Spleen (tissue), 11 donors: ENCODE measurements at regions not wholly inside any gene's neighbourhood (a gene's known extent, or its start where the extent isn't known, plus 50 kb on each side); places are given as distances from the start of the nearest gene placed in this dataset.
"Not testable (repeated sequence)": the region's sequence is repeated elsewhere in the genome, so short reads cannot be mapped to it uniquely, and the experiment has no call there.

Source experiments
- DNase-seq: peaks from one replicate; pipeline ENCODE4 v3.0.0-alpha.2; 2020
- H3K27ac ChIP-seq, 8 donors: fragments of 200-600 bp; sonication (generic) in 7 of 8; 1 replicate in 4 of 8; 2 replicates in 4 of 8; pipeline versions ENCODE4 v1.5.0 to v1.8.0; 2016 to 2021; ENCODE audit warnings: inconsistent platforms in 4 of 8, mild to moderate bottlenecking in 4 of 8, moderate library complexity in 1 of 8
- H3K27me3 ChIP-seq, 7 donors: fragments of 200-600 bp; sonication (generic) in 6 of 7; replicated peaks in 1 of 7; 1 replicate in 4 of 7; 2 replicates in 3 of 7; pipeline versions ENCODE4 v1.5.0 to v1.8.0; 2016 to 2021; ENCODE audit warnings: inconsistent platforms in 3 of 7, mild to moderate bottlenecking in 1 of 7
- H3K36me3 ChIP-seq, 6 donors: fragments of 200-600 bp; sonication (generic) in 5 of 6; 1 replicate in 4 of 6; 2 replicates in 2 of 6; pipeline versions ENCODE4 v1.5.0 to v1.8.0; 2016 to 2021; ENCODE audit warnings: inconsistent platforms in 2 of 6
- H3K4me1 ChIP-seq, 6 donors: fragments of 200-600 bp; sonication (generic) in 5 of 6; 1 replicate in 3 of 6; 2 replicates in 3 of 6; pipeline versions ENCODE4 v1.5.0 to v1.8.0; 2016 to 2021; ENCODE audit warnings: inconsistent platforms in 3 of 6
- H3K4me3 ChIP-seq, 8 donors: fragments of 200-600 bp; sonication (generic) in 7 of 8; 1 replicate in 4 of 8; 2 replicates in 4 of 8; pipeline versions ENCODE4 v1.5.0 to v1.8.0; 2016 to 2021; ENCODE audit warnings: inconsistent platforms in 4 of 8, mild to moderate bottlenecking in 4 of 8, moderate library complexity in 2 of 8
- H3K9me3 ChIP-seq, 8 donors: fragments of 200-600 bp; sonication (generic) in 7 of 8; 1 replicate in 4 of 8; 2 replicates in 4 of 8; pipeline versions ENCODE4 v1.5.0 to v1.8.0; 2016 to 2021; ENCODE audit warnings: inconsistent platforms in 4 of 8
- CTCF ChIP-seq, 11 experiments: fragments of 200-600 bp in 7 of 11; fragments of 450-650 bp in 4 of 11; sonication (generic) in 4 of 11; IDR thresholded peaks in 8 of 11; conservative IDR thresholded peaks in 3 of 11; 1 replicate in 7 of 11; 2 replicates in 4 of 11; pipeline versions ENCODE4 v1.4.0 to v1.8.0; 2016 to 2021; ENCODE audit warnings: antibody characterized with exemption in 11 of 11, inconsistent platforms in 4 of 11, mild to moderate bottlenecking in 1 of 11
- POLR2A ChIP-seq, 3 donors: fragments of 450-650 bp; IDR thresholded peaks; one replicate each; pipeline ENCODE4 v1.5.1; 2017; ENCODE audit warnings: antibody characterized with exemption in 3 of 3, mild to moderate bottlenecking in 1 of 3
- POLR2AphosphoS5 ChIP-seq, 3 donors: sonication (generic); formaldehyde crosslinking; IDR thresholded peaks; one replicate each; pipeline ENCODE4 v1.5.1; 2017; ENCODE audit warnings: antibody characterized with exemption in 3 of 3
- WGBS, 5 donors: extraction: QIAGEN DNeasy Blood & Tissue Kit in 3 of 5; methylation state at CpG; one replicate each; pipeline versions ENCODE4 v1.1.5 to v1.1.7; 2013 to 2018; 5-methylcytosine and 5-hydroxymethylcytosine counted together
- intact Hi-C: fragments of 100-400 bp; cut with DNase I; formaldehyde crosslinking; loops from one replicate; pipeline ENCODE4 v1.15.0; 2023; ENCODE audit warnings: low total_unique reads
- donor health status: healthy with polysubstance abuse.
- donor health status: DM: no; HTN: no; CAD: no; lungs with moderate emphysema.
- donor health status: DM: no; HTN: no; CAD: no.
- donor health status: Bipolar disorder and iron deficiency.
- donor health status: healthy.
- donor health status: DM: no; HTN: no; CAD: no.
- donor health status: DM: yes; HTN: yes; CAD: no.

- no peaks in the 10 kb centered on the region for H3K36me3 ChIP-seq
- H3K27ac ChIP-seq: no peak overlapping the region
- TF ChIP-seq CTCF (IDR thresholded peaks at IDR 0.05 in 8 of 11, conservative IDR thresholded peaks at IDR 0.05 in 3 of 11) (no peak), POLR2A (IDR thresholded peaks at IDR 0.05) (no peak), POLR2AphosphoS5 (IDR thresholded peaks at IDR 0.05) (no peak)
- no peaks in the 10 kb centered on the region for H3K4me1 ChIP-seq
- WGBS, 5 donors: 72 to 83% (median 77%) methylated on average over 3 of the region's 3 CpGs
- DNase-seq: no peak
- no peaks in the 10 kb centered on the region for H3K27me3 ChIP-seq
- H3K9me3 ChIP-seq: no peaks in the 10 kb centered on the region
- H3K4me3 ChIP-seq: no peak overlapping the region
- intact Hi-C loops: no loop called here
Observed at GRCh38 chr11:10970926-10971325, 113.1 kb upstream of the ZBED5 start.

- H3K9me3 ChIP-seq: peaks cover 0 to 9% (median 1%) of the 10 kb centered on the region in 8 donors
- H3K27ac ChIP-seq: no peak overlapping the region
- no peak for DNase-seq
- no peaks in the 10 kb centered on the region for H3K36me3 ChIP-seq
- TF ChIP-seq POLR2A (IDR thresholded peaks at IDR 0.05) (no peak), POLR2AphosphoS5 (IDR thresholded peaks at IDR 0.05) (no peak), CTCF (IDR thresholded peaks at IDR 0.05 in 8 of 11, conservative IDR thresholded peaks at IDR 0.05 in 3 of 11) (no peak)
- H3K27me3 ChIP-seq: no peaks in the 10 kb centered on the region
- H3K4me1 ChIP-seq: no peaks in the 10 kb centered on the region
- WGBS, 5 donors: 94 to 100% (median 97%) methylated on average over 2 of the region's 2 CpGs
- no peak overlapping the region for H3K4me3 ChIP-seq
- intact Hi-C loops: no loop called here
Observed at GRCh38 chr11:10969387-10969786, 111.5 kb upstream of the ZBED5 start.

GRCh38 chr11:10956884-10957283, 99.0 kb upstream of the ZBED5 start:
- peaks cover 0 to 12% (median 0%) of the 10 kb centered on the region in 7 donors for H3K27me3 ChIP-seq
- H3K4me1 ChIP-seq, H3K36me3 ChIP-seq, DNase-seq, H3K27ac ChIP-seq, intact Hi-C loops, H3K4me3 ChIP-seq: not testable (repeated sequence)
- peaks cover 0 to 26% (median 11%) of the 10 kb centered on the region in 8 donors for H3K9me3 ChIP-seq
- 17 to 48% (median 28%) methylated on average over 1 of the region's 1 CpG for WGBS, 5 donors

GRCh38 chr11:10955616-10956015, 97.8 kb upstream of the ZBED5 start:
- no peak for DNase-seq
- peaks cover 0 to 19% (median 0%) of the 10 kb centered on the region in 7 donors for H3K27me3 ChIP-seq
- peaks cover 0 to 26% (median 11%) of the 10 kb centered on the region in 8 donors for H3K9me3 ChIP-seq
- no peaks in the 10 kb centered on the region for H3K36me3 ChIP-seq
- H3K27ac ChIP-seq: no peak overlapping the region
- no peak overlapping the region for H3K4me3 ChIP-seq
- intact Hi-C loops: no loop called here
- TF ChIP-seq CTCF (IDR thresholded peaks at IDR 0.05 in 8 of 11, conservative IDR thresholded peaks at IDR 0.05 in 3 of 11): no peak
- no peak for TF ChIP-seq POLR2A (IDR thresholded peaks at IDR 0.05)
- TF ChIP-seq POLR2AphosphoS5 (IDR thresholded peaks at IDR 0.05): no peak
- no peaks in the 10 kb centered on the region for H3K4me1 ChIP-seq
- 73 to 87% (median 82%) methylated on average over 1 of the region's 1 CpG for WGBS, 5 donors

- Histone ChIP-seq H3K27ac (no peak overlapping the region), H3K4me1 (no peaks in the 10 kb centered on the region), H3K36me3 (no peaks in the 10 kb centered on the region), H3K9me3 (peaks cover 0 to 14% (median 3%) of the 10 kb centered on the region in 8 donors), H3K4me3 (no peak overlapping the region), H3K27me3 (peaks cover 0 to 19% (median 0%) of the 10 kb centered on the region in 7 donors)
- DNase-seq: no peak
- WGBS, 5 donors: 64 to 80% (median 75%) methylated on average over 3 of the region's 3 CpGs
- TF ChIP-seq CTCF (IDR thresholded peaks at IDR 0.05 in 8 of 11, conservative IDR thresholded peaks at IDR 0.05 in 3 of 11) (no peak), POLR2AphosphoS5 (IDR thresholded peaks at IDR 0.05) (no peak), POLR2A (IDR thresholded peaks at IDR 0.05) (no peak)
- intact Hi-C loops: no loop called here
Observed at GRCh38 chr11:10954184-10954583, 96.3 kb upstream of the ZBED5 start.
